NCI-H345 (cell line): ENCODE measurements at regions not wholly inside any gene's neighbourhood (a gene's known extent, or its start where the extent isn't known, plus 50 kb on each side); places are given as distances from the start of the nearest gene placed in this dataset.
"Not testable (repeated sequence)": the region's sequence is repeated elsewhere in the genome, so short reads cannot be mapped to it uniquely, and the experiment has no call there.

Source experiments
- DNase-seq: peaks from one replicate; lab custom pipeline; 2025; lab: John Stamatoyannopoulos, UW

DNA sequence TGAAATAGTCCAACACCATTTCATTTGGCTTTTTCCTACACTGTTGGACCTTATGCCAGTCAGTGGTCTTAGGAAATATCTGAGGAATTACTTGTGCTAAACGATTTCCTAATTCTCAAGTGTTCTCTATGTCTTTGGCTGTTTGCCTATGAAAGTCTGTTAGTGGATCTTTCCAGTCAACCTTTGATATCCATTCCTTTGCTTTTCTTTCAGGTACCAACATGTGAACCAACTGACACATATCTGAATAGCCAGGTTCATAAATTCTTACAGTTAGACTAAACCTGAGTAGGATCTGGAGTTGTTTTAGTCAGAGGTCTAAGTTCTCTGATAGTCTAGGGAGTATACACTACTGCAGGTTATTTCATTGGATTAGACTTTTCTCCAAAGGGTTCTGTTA is 343.5 kb upstream of the LRRC3B start:
- no peak for DNase-seq

DNA sequence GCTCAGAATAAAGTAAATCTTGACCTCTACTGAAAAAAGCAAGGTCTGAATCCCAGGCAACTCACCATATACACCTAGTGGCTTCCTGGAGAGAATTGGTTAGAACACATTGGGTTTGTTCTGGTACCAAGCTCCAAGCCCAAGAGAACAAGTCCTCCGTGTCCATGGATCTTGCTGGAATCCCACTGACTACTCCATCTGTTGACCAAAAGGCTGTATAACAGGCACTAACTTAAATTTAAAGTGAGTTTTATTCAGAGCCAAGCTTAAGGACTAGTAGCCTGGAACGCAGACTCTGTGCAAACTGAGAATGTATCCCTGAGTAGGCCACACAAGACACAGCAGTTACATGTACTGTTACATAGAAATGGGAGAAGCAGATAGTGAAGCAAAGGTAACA is 342.1 kb upstream of the LRRC3B start:
- no peak for DNase-seq

DNA sequence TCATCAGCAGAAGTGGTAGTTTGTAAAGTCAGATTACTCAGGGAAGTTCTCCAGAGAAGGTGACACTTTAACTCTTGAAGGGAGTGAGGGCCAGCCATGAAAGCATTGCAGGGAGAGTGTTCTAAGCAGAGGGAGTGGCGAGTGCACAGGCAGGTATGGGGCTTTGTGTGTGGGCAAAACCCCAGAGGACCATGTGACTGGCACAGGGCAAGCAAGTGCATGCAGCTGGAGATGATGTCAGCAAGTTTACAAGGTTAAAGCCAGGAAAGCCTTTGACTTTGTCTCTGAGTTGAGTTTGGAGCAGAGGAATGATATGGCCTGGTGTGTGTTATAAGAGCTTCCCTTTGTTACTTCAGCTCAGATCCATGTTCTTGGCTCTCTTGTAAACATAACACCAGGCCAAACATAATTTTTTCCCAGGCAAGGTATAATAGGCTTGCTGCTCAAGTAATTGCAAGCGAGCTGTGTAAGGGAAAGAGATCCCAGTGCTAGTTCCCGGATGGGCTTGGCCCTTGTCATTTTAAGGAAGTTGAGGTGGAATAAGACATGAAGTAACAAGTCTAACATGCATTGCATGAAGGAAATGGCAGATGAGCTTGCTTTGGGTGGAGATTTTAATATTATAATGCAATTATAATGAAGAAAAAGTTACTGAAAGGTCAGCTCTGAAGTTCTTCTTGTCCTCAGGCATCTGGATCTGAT is 341.1 kb upstream of the LRRC3B start:
- DNase-seq: no peak

DNA sequence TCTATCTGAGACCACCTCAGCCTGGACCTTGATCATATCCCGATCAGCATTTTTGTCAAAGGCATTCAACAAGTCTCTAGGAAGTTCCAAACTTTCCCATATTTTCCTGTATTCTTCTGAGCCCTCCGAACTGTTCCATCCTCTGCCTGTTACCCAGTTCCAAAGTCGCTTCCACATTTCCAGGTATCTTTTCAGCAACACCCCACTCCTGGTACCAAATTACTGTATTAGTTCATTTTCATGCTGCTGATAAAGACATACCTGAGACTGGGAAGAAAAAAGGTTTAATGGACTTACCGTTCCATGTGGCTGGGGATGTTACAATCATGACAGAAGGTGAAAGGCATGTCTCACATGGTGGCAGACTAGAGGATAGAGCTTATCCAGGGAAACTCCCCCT is 338.1 kb upstream of the LRRC3B start:
- not testable (repeated sequence) for DNase-seq

DNA sequence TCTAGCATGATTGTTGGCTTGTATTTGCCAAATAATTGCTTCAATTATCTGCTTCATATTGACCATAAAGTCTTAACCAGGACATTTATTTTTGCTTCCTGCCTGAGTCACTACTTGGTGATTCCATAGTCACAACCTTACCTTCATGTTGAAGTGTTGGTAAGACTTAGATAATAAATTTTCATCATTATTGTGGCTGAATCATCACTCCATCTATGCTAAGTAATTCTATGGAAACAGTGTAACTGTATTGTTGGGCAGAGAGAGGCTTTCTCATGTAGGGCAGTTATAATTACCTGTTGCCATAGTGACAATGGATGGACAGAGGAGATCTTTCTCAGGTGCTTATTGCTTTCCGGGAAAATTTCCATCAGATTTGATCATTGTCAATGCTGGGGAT is 330.7 kb upstream of the LRRC3B start:
- no peak for DNase-seq

DNA sequence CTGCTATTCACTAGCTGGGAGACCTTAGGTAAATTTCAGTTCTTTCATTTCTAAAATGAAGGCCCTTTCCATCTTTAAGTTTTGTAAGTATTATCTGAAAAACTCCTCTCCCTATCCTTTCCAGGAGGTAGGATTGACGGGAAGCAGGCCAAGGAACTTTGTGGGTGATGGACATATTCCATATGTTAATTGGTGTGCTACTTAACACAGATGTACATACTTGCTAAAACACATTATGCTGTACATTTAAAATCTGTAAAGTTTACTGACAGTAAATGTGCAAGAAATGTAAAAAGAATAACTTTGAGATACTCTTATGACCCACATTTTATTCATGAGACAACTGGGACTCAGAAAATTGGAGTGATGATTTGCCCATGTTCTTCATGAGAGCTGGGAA is 329.8 kb upstream of the LRRC3B start:
- no peak for DNase-seq

DNA sequence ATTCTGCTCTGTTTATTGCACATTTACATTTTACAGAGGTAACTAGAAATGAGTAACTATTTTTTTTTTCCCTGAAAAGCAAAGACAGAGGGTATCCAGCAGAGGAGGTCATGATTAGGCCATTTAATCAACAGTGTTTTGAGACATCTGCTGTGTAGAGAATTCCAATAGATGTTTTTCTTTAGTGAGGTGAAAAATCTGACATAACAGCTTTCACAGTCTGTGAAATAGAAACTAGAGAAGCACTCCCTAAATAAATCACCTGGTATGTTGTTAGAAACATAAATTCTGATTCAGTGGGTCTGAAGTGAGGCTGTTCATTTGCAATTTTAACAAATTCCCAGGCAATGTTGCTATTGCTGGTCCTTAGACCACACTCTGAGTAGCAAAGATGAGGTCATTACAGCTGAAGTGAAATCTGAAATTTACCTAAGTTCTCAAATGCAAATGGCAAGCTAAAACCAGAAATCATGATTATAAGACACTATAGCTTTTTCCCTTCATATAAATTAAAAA is 329.2 kb upstream of the LRRC3B start:
- DNase-seq: no peak

DNA sequence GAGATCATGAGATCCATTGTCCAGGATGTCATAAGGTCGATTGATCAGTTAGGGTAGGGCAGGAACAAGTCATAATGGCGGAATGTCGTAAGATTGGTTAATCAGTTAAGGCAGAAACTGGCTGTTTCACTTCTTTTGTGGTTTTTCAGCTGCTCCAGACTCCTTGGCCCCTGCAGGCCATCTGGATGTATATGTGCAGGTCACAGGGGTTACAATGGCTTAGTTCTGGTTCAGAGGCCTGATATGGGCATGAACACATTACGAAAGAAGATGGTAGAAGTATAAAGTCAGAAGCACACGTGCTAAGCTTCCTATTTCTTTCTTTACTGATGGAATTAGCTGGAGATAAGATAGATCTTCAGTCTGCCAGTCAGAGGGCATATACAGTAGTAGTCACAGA is 315.4 kb upstream of the LRRC3B start:
- DNase-seq: no peak

DNA sequence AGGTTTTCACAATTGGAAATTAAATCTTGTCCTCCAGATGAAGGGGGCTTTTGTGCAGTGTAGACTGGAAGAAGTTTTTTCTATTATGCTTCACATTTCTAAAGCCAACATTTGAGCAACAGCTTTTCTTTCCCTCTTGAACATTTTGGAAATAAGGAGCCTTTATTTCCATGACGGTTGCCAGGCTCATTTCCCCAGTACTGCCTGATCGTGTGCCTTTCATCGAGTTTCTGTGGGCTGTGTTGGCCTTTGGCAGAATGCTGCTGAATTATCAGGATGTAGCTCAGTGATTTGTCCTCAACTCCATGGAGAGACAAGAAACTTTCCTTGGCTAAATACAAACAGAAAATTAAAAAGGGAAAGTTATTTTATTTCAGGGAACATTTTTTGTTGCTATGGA is 314.8 kb upstream of the LRRC3B start:
- no peak for DNase-seq

DNA sequence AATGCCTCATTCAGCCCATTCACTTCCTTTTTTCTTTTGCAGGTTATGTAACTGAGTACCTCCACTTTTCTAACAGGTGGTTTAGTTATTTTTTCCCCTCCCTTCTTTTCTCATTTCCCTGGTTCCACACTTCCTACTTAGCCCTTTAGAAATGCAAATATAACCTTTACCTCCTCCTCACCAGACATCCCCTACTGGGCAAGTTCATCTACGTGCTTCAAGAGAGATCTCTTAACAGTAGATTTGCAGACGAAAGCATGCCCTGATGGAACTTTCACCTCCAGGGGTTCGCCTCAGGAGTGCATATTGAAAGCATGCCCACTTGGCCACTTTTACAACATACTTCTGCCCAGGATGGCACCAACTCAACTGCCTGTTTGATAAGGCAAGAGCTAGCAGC is 314.1 kb upstream of the LRRC3B start:
- DNase-seq: no peak

DNA sequence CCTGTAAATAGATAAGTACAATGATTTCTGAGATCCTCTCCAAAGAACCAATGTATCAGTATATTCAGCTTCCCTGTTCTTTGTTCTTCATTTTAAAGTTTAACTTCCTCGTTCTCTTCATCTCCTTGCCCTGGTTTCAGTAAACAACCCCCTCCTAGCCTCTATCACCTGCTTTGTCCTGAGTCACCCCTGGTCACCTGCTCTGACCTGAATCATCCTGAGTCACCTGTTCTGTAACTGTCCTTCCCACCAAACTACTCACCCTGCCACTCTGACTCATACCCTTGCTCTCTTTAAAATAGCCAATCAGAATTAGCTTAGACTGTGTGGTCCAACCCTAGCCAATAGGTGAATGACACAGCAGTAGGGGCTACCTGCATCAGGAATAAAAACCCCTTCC is 313.0 kb upstream of the LRRC3B start:
- DNase-seq: not testable (repeated sequence)

DNA sequence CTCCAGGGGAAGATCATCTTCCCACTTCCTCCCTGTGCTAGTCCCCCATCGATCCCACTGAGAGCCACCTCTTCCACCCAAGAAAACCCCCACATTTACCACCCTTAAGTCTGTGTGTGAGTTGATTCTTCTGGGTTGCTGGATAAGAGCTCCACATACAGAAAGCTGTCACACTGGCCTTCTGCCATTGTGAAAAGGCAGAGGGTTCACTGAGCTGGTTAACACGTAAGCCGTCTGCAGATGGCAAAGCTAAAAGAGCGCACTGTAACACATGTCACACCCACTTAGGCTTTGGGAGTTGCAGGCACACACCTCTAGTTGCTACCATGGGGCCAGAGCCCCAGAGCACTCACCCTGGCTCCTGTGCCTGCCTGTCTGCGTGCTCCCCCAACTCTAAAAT is 309.8 kb upstream of the LRRC3B start:
- DNase-seq: no peak

DNA sequence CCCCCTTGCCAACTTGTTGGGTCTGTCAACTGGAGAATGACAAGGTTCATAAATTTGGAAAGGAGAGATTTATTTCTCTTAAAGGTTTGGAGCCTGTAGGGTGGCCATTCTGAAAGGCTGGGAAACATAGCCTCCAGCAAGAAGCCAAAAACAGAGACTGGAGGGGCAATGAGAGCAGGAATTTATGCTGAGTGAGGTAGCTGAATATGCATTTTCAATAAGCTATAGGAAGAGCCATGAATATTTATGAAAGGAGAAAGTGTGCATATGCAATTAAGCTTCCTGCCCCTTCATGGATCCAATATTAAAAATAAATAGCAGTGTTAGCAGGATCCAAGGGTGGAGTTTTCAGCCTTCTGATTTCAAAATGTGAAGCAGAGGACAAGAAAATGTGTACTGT is 306.1 kb upstream of the LRRC3B start:
- no peak for DNase-seq

DNA sequence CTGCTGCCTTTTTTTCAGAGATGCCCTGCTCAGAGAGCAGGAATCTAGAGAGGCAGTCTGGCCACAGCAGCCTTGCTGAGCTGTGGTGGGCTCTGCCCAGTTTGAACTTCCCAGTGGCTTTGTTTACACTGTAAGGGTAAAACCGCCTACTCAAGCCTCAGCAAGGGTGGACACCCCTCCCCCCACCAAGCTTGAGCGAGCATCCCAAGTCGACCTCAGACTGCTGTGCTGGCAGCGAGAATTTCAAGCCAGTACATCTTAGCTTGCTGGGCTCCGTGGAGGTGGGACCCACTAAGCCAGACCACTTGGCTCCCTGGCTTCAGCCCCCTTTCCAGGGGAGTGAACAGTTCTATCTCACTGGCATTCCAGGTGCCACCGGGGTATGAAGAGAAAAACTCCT is 298.8 kb upstream of the LRRC3B start:
- DNase-seq: not testable (repeated sequence)

DNA sequence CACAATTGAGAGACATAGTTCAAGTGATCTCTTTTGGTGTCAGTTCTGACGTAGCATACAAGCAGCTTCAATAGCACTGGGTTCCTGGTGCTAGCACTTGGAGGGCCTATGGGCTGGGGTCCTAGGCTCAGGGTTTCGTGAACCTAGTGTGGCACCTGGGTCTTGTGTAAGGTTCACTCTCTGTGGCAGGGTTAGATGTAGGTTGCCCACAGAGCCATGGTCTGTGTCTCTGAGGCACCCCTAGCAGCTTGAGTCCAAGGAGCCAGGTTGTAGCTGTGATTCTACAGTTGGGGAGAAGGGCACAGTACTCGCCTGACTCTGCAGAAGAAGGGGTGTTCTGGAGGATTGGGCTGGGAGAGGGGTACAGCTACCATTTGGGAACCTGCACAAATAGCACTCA is 282.6 kb upstream of the LRRC3B start:
- no peak for DNase-seq

DNA sequence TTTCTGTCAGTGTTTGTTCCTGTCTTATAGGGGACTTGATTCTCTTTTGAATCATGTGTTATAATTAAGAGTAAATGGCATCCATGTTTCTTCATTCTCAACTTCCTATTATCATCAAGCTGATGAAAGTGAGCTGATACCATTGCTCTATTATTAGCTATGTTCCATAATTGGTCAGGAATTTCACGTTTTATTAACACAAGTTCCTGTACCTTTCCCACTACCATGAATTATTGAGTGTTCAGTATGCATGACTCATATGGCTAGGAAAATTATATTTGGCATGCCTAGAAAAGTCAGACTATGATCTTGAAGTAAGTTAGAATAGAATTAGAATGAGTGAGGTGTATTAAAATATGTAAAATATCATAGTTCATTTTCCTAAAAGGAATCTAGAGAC is 278.9 kb upstream of the LRRC3B start:
- no peak for DNase-seq

DNA sequence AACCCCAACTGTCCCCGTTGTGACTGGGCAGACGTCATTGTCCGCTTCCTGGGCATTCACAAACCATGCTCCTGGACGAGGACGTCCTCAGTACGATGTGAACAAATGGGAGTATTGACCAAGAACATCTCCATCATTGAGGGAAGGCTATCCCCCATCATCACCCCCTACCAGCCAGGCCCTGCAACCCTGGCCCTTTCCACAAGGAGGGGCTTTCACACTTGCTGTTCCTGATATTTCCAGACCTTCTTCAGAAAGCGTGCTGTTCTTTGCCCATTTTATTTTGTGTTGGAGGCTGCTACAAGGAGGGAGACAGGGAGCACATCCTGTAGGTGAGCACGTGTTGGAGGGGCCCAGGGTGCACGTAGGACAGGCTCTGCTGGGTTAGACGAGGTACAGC is 277.0 kb upstream of the LRRC3B start:
- no peak for DNase-seq

DNA sequence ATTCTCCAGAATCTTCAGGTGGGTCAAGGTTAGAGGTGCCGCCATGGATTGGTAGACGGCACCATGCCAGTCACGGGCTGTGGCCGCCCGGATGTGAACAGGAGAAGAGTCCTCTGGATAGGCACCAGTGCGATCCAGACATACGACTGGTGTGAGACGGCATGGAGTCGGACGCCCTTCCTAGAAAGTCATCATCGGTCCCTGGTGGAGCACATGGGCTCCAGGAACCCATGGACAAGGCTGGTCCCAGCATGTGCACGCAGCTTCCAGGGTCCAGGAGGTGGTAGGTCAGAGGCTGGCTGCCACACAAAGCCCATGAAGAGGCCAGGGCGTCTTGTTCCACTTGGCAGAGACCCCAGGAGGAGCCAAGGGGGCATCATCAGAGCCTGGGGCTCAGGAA is 276.1 kb upstream of the LRRC3B start:
- no peak for DNase-seq

DNA sequence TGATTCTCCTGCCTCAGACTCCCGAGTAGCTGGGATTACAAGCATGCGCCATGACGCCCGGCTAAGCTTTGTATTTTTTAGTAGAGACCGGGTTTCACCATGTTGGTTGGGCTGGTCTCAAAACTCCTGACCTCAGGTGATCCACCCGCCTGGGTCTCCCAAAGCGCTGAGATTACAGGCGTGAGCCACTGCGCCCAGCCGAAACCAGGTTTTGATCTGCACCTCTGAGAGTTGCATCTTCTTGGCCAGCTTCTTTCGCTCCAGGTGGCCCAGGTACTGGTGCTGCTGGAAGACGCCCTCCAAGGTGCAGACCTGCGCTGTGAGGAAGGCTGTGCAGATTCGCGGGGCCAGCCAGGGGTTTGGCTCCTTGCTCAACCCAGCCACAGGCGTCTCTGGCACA is 275.4 kb upstream of the LRRC3B start:
- no peak for DNase-seq

DNA sequence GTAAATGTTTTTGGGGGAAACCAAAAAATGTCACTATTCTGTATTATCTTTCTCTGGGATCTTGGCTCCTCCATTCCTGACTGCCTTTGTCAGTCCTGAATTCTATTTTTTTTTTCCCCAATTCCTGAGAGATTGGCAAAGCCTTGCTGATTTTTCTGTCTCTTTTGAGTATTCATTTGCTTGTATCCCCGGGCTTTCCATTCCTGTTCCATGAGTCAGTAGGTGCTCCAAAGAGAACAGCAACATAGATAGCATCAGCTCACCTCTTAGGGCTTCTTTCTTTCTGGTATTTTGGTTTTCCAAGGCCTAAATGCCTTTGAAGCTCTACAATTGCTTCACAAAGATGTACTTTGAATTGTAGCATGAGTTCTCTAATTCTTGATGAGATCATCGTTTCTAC is 271.7 kb upstream of the LRRC3B start:
- no peak for DNase-seq

DNA sequence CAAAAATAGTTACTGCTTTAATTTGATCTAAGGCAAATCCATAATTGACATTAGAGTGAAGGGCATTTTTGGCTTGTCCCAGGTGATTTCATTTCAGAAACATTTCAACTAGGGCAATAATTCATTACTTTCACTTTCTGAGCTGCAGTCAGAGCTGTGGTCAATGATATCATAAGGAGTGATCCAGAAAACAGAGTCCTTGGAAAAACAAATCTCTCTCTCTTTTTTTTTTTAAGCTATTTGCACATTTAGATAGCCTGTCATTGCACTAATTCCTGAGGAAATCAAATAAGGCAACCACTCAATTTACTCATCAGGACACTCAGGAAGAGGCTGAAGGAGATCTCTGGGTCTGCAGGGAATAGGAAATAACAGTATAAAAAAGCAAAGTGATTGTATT is 269.5 kb upstream of the LRRC3B start:
- no peak for DNase-seq

DNA sequence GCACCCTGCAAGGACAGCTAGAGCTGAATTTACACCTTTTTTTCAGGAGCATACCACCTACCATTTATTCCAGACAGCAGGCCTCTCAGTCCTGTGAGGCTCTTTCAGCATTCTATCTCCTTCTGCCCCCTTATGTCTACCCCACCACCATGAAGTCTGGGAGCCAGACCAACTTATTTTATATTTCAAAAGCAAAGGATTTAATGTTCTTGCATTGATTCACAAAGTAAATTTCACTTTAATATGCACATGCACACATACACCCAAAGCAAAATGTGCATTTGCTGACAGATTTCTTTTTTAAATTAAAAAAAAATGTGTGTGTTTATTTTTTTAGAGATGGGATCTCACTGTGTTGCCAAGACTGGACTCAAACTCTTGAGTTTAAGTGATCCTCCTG is 264.2 kb upstream of the LRRC3B start:
- DNase-seq: no peak

DNA sequence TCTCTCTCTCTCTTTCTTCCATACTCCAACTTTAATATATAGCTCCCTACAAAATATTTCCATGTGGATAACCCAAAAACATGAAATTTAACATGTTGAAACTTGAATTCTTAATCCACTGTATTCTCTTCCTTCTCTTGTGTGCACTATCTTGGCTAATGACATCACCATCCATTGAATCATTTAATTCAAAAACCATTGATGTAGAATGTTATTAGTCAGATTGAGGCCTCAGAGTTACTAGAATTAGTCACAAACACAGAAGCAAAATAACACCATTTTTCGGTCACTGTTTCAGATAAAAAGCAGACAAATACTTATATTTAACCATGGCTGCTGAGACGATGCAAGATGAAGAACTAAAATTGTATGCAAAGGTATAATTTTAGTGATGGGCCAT is 256.9 kb upstream of the LRRC3B start:
- DNase-seq: no peak

DNA sequence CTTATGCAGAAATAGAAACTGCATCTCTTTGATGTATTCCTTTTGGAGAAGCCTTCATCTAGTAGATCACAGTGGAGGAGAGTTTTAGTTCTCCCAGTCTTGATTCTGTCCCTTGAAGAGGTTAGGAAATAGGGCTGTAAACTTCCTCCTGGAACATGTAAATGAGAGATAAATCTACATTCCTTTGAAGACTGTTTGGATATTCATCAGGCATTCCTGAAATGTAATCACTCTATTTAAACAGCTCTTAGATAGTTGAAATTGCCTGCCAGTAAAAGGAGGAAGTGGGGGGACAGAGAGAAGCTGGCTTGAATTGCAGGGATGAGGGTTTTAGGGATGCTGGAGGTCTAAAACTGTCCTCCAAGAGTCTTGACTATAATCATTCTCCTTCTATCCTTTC is 254.3 kb upstream of the LRRC3B start:
- no peak for DNase-seq

DNA sequence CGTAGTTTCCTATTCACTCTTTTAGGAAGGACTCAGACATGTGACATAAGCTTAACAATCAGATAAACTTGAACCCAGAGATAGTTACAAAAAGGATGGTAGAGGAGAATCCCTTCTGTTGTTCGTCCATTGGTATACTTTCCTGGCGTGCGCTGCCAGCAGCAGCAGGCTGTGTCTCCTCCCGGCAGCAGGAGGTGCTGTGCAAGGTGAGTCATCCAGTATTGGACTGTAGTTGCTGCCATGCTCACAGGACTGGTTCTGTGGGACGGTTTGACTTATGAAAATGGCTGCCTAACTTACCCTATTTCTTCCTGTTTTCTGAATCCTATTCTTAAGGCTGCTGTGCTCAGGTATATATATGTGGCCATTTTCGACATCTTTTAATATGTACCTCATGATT is 253.4 kb upstream of the LRRC3B start:
- DNase-seq: no peak
